ENCODE measurements at regions not wholly inside any gene's neighbourhood (a gene's known extent, or its start where the extent isn't known, plus 50 kb on each side); places are given as distances from the start of the nearest gene placed in this dataset.

DNA sequence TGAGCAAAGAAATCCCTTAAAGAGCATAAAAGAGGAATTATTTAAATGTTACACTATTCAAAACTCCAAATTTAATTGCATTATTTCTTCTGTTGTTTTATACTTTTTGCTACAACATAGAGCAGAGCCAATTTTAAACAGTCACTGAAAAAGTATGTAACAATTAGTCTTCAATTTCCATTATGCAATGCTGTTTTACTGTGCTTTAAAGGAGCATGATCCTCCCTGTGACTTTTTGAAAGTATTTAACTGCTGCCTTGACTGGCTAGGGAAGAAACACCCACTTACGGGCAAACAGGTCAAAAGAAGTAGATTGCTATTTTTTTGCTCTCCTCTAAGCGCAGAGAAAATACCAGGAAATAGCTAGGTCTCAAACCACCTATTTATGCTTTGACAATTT lies 217.4 kb upstream of the GCFC2 start:
- no peak for TF ChIP-seq CTCF (IDR thresholded peaks at IDR 0.05)
- TF ChIP-seq, protein P1, sequence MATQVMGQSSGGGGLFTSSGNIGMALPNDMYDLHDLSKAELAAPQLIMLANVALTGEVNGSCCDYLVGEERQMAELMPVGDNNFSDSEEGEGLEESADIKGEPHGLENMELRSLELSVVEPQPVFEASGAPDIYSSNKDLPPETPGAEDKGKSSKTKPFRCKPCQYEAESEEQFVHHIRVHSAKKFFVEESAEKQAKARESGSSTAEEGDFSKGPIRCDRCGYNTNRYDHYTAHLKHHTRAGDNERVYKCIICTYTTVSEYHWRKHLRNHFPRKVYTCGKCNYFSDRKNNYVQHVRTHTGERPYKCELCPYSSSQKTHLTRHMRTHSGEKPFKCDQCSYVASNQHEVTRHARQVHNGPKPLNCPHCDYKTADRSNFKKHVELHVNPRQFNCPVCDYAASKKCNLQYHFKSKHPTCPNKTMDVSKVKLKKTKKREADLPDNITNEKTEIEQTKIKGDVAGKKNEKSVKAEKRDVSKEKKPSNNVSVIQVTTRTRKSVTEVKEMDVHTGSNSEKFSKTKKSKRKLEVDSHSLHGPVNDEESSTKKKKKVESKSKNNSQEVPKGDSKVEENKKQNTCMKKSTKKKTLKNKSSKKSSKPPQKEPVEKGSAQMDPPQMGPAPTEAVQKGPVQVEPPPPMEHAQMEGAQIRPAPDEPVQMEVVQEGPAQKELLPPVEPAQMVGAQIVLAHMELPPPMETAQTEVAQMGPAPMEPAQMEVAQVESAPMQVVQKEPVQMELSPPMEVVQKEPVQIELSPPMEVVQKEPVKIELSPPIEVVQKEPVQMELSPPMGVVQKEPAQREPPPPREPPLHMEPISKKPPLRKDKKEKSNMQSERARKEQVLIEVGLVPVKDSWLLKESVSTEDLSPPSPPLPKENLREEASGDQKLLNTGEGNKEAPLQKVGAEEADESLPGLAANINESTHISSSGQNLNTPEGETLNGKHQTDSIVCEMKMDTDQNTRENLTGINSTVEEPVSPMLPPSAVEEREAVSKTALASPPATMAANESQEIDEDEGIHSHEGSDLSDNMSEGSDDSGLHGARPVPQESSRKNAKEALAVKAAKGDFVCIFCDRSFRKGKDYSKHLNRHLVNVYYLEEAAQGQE (IDR thresholded peaks at IDR 0.05; ENCODE audit: insufficient read depth in 1 of 2, low read depth in 2 of 2, low read length in 1 of 2): no peak
- TF ChIP-seq POLR2AphosphoS5 (IDR thresholded peaks at IDR 0.05; ENCODE audit: low read depth, low read length): no peak
- TF ChIP-seq SIN3A (IDR thresholded peaks at IDR 0.05; ENCODE audit: borderline replicate concordance, insufficient read depth, low read depth, low read length): no peak

Measured in Panc1 (cell line).